Coronary artery (tissue), 2 donors: ENCODE measurements at regions not wholly inside any gene's neighbourhood (a gene's known extent, or its start where the extent isn't known, plus 50 kb on each side); places are given as distances from the start of the nearest gene placed in this dataset.

ENCODE experiments used
- DNase-seq: peaks from one replicate; pipeline ENCODE4 v3.0.0-alpha.2; 2017; ENCODE audit warnings: low spot score
- H3K27ac ChIP-seq, 2 donors: fragments of 200-600 bp; sonication (generic); one replicate each; pipeline ENCODE4 v1.5.1; 2016 to 2019
- H3K4me3 ChIP-seq: fragments of 200-600 bp; sonication (generic); 2 replicates; pipeline ENCODE4 v1.5.1; 2016; ENCODE audit warnings: mild to moderate bottlenecking, moderate library complexity
- CTCF ChIP-seq: fragments of 200-600 bp; sonication (generic); IDR thresholded peaks from one replicate; pipeline ENCODE4 v1.5.1; 2019; ENCODE audit warnings: antibody characterized with exemption

DNA sequence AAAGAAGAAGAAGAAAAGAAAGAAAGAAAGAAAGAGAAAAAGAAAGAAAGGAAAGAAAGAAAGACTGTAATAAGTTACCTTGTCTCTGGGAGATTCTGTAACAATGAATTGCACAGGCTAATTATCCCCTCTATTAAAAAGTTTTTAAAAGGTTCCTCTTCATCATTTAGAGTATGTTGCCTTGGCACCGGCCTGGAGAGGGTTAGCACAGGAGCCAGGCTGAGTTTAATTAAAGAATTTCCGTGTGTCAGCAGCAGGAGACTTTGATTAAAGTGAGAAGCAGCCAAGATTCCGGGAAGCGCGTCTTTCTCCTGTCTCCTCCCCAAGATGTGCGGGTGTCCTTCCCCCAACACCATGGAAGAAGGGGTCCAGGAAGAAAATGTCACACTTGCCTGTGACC is 92.8 kb upstream of the ETV6 start:
- Histone ChIP-seq H3K27ac (peak overlapping the region in 1 of 2 donors; percentile 63), H3K4me3 (peak overlapping the region; percentile 51)
- no peak for DNase-seq
- TF ChIP-seq CTCF: no peak

GRCh38 chr12:11559626-11560340 is 89.7 kb upstream of the ETV6 start:
- DNase-seq: no peak
- no peak for TF ChIP-seq CTCF
- H3K4me3 ChIP-seq: no peak overlapping the region
- H3K27ac ChIP-seq: no peak overlapping the region

GRCh38 chr12:11561411-11561810 is 88.1 kb upstream of the ETV6 start:
- peak overlapping the region in 1 of 2 donors; percentile 82 for H3K27ac ChIP-seq
- no peak for DNase-seq
- TF ChIP-seq CTCF: no peak
- no peak overlapping the region for H3K4me3 ChIP-seq

DNA sequence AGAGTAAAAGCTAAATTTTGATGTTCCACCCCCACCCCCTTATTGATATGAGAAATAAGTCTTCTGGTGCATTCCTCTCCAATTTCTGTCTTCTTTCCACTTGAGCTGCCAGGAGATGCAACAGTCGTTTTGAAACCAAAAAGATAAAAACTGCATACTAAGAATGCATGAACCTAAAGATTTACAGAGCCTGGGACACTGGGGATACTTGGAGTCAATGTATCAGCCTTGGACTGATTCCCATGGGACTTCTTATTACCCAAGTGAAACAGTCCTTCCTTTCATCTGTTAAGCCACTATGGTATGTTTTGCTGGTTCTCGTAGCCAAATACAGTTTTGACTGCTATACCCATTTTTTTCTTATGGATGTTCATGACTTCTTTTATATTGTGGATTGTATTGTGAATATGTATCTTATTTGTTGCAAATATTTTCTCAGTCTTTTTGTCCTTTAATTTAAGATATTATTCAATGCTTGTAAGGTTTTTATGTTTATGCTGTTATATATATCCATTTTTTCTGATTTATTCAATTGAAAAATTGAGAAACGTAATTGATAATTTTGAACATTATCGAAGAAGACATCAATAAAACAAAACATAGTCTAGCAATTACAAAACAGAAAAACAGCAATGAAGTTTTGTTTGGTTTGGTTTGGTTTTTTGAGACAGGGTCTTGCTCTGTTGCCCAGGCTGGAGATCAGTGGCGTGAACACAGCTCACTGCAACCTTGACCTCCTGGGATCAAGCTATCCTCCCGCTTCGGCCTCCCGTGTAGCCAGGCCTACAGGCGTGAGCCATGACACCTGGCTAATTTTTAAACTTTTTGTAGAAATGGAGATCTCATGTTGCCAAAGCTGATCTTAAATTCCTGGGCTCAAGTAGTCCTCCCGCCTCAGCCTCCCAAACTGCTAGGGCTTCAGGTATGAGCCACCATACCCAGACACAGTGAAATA is 85.4 kb upstream of the ETV6 start:
- no peak for TF ChIP-seq CTCF
- Histone ChIP-seq H3K27ac (no peak overlapping the region), H3K4me3 (no peak overlapping the region)
- DNase-seq: no peak

DNA sequence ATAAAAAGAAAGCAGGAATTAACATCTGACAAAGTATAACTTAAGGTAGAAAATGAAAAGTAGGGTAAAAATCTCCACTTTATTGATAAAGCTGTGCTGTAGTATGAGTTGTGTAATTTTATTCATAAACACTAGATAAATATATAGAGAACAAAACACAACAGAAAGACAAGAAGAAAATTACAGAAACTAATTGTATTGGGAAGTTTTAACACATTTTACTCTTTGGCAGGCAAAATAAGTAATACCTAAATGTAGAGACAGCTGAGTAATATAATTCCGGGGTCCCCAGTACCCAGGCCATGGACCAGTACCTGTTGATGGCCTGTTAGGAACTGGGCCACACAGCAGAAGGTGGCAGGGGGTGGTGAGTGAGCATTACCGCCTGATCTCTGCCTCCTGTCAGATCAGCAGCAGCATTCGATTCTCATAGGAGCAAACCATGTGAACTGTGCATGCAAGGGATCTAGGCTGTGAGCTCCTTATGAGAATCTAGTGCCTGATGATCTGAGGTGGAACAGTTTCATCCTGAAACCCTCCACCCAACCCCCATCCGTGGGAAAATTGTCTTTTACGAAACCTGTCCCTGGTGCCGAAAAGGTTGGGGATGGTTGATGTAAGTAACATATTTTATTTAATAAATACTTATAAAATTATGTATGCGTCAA is 84.4 kb upstream of the ETV6 start:
- Histone ChIP-seq H3K4me3 (no peak overlapping the region), H3K27ac (no peak overlapping the region)
- no peak for DNase-seq
- no peak for TF ChIP-seq CTCF

DNA sequence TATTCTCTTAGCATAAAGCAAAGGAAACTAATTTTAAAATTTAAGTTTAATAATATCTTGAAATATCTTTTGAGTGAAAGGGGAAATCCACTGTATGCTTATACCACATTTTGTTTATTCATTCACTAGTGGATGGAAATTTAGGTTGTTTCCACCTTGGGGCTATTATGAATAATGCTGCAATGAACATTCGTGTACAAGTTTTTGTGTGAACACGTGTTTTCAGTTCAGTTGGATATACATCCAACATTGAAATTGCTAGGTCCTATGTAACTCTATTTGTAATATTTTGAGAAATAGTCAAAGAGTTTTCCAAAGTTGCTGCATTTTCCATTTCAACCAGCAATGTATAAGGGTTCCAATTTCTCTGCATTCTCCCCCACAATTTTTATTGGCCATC is 83.7 kb upstream of the ETV6 start:
- TF ChIP-seq CTCF: no peak
- DNase-seq: no peak
- Histone ChIP-seq H3K4me3 (no peak overlapping the region), H3K27ac (no peak overlapping the region)
